D341Med (cell line): ENCODE measurements at regions not wholly inside any gene's neighbourhood (a gene's known extent, or its start where the extent isn't known, plus 50 kb on each side); places are given as distances from the start of the nearest gene placed in this dataset.

Experiments used
- DNase-seq: peaks from one replicate; pipeline ENCODE4 v3.0.0; 2012; ENCODE audit warnings: low spot score

- no peak for DNase-seq
Observed at GRCh38 chr16:72404299-72404698, 232.3 kb upstream of the PMFBP1 start.

- no peak for DNase-seq
Observed at GRCh38 chr16:72401084-72401361, 229.1 kb upstream of the PMFBP1 start.

DNA sequence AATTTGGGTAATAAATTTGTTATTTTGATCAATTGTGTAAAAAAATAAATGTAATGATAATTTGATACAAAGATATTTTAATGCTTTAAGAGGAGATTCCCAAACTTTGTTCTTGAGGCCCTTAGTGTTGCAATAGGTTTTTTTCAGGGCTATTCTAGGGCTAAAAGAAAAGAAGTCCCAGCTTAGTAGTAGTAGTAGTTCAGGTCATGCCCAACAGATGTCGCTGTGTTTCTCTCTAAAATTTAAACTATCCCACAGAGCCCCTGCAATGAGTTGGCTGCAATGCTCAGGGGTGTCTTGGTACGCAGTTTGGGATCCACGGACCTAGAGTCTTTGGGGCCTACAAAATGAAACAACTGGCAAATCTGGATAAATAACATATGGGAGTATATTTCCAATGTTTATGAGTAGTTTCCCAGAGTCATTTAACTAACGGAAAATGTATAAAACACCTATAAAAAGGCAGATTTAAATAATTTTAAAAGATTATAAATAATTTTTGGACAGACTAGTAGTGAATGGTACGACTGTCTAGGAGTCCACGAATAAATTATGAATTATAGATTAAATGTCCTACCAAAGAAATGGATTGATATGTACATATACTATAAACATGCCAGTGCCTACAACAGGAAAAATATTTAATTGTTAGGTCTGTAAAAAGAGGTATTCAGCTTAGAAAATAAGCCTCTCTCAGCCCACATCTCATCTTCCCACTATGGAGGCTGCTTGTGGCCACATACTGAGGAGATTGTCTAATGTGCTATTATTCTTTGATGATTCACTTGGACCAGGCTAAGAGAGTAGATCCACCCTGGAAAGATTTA is 228.5 kb upstream of the PMFBP1 start:
- peak; percentile 62 for DNase-seq

DNA sequence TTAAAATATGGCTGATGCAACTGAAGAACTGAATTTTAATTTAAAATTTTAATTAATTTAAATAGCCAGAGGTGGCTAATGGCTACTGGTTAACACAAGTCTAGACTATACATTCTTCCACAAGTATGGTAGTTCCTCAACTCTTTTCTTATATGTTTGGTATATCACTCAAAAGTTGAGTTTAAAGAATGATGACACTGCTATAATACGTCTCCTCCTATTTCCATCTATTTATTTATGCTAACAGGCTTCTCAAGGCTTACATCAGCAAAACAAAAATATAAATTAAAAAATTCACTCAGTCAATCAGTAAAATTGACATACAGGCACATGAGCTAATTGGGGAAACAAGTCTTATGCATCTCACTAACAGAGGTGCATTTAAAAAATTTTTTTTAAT is 227.9 kb upstream of the PMFBP1 start:
- no peak for DNase-seq

GRCh38 chr16:72397876-72398275 is 225.9 kb upstream of the PMFBP1 start:
- no peak for DNase-seq

GRCh38 chr16:72394526-72394925 is 222.6 kb upstream of the PMFBP1 start:
- no peak for DNase-seq

- DNase-seq = no peak
Observed at GRCh38 chr16:72389791-72390190, 217.8 kb upstream of the PMFBP1 start.

DNA sequence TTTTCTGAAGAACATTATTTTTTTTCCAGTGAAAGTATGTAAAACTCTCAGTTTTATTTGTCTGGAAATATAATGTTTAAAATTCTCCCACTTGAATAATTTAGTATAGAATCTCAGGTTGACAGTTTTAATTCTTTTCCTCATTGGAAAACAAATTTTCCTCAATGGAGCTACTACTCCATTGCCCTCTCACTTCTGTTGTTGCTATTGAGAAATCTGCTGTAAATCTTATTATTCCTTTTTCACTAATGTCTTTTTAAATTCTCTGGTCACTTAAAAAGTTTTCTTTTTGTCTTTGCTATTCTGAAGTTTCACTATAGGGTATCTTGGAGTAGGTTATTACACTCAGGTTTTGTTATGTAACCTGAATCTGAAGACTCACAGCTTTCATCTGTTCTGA is 216.1 kb upstream of the PMFBP1 start:
- no peak for DNase-seq

DNA sequence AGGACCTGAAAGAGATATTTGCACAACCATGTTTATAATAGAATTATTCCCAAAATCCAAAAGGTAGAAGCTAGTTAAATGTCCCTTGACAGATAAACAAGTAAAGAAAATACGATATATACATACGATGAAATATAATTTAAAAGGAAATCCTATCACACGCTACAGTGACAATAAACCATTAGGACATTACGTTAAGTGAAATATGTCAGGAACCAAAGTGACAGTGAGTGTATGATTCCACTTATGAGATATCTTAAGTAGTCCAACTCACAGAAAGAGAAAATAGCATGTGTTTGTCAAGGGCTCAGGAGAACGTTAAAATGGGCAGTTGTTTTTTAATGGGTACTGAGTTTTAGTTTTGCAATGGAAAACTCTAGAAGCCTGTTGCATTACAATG is 212.7 kb upstream of the PMFBP1 start:
- no peak for DNase-seq

- DNase-seq = no peak
Observed at GRCh38 chr16:72380283-72380682, 208.3 kb upstream of the PMFBP1 start.

DNA sequence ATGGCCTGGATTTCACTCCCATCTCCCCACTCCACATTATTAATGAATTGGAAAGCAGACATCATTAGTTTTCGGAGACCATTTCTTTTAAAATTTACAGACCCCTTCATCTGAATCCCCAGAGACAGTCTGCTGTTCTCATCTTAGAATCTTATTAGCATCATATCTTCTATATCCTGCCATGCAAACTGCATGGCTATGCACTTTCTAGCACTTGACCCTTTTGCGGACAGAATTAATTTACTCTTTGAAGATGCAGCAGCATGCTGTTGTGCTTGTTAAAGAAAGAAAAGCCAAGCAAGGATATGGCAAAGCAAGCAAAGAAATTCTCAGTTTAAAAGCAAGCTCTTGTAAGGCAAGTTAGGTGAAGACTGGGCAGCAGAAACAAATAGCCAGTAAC is 201.2 kb upstream of the PMFBP1 start:
- no peak for DNase-seq

- DNase-seq = no peak
Observed at GRCh38 chr16:72372087-72373045, 200.4 kb upstream of the PMFBP1 start.

GRCh38 chr16:72371307-72372086 is 199.5 kb upstream of the PMFBP1 start:
- no peak for DNase-seq

DNA sequence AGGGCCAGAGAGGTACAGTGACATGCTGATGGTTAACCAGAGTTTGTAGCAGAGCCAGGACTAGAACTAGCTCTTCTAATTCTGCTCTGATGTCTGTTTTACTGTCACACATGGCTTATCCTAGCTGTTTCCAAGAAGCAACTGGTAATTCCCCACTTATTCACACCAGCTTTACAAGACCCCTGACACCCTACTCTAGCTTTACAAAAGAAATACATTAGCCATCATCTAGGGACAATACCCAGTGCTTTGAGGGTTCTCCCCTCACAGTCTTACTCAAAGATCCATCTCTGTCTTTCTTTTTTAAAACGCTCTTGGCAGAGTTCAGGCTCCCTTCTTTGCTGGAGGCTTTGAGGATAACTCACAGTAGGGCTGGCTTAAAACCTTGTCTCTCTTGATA is 197.3 kb upstream of the PMFBP1 start:
- no peak for DNase-seq

- DNase-seq = no peak
Observed at GRCh38 chr16:72367851-72368250, 195.9 kb upstream of the PMFBP1 start.

- DNase-seq = no peak
Observed at GRCh38 chr16:72362973-72363372, 191.0 kb upstream of the PMFBP1 start.

GRCh38 chr16:72362476-72362875 is 190.5 kb upstream of the PMFBP1 start:
- DNase-seq = no peak

- no peak for DNase-seq
Observed at GRCh38 chr16:72357910-72358309, 186.0 kb upstream of the PMFBP1 start.

GRCh38 chr16:72355561-72355960 is 183.6 kb upstream of the PMFBP1 start:
- no peak for DNase-seq

DNA sequence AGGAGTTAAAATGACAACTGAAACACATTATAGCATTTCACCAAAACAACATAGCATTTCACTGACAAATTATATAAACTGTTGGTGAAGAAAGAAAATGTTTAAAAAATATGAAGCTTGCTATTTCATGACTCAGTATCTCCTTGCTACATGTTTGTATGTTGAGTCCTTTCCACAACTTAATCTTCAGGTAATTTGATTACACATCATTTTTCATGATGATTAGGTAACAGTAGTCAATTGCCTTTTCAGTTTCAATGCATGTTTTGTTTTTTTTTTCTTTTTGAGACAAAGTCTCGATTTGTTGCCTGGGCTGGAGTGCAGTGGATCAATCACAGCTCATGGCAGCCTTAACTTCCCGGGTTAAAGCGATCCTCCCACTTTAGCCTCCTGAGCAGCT is 177.8 kb upstream of the PMFBP1 start:
- DNase-seq = no peak

DNA sequence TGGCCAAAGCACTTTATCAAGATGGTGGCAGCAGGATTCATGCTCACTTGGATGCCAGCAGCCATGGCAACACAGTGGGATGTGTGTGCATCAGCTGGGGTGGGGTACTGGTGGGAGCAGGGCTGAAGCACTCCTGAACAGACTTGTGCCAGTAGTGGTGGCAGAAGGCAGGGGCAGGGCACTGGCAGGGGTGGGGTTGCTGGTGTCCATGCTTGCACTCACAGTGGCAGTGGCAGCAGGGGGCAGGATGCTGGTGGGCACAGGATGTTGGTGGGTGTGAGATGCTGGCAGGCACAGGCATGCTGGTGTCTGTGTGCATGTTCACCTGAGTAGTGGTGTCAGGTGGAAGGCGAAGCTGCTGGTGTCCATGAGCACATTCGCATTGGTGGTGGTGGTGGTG is 161.0 kb upstream of the PMFBP1 start:
- no peak for DNase-seq

GRCh38 chr16:72324578-72324977 is 152.6 kb upstream of the PMFBP1 start:
- no peak for DNase-seq

DNA sequence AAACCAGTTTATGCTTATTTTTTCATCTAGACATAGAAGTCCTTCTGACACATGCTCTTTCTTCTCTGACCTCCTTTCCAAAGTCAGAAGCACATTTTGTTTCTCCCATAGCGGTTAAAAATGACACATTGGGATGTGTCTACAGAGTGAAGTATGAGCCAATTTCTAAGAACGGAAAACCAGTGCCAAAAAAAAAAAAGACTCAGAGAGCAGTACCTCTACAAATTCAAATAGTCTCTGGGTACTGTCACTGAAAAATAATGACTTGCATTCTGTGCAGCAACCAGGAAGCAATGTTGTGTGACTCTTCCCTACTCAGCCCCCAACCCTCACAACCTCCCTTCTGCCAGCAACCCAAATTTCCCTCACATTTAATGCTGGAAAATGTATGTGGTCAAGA is 145.5 kb upstream of the PMFBP1 start:
- DNase-seq = no peak
